Non-pigmented ciliary epithelial cell (primary cell): ENCODE measurements at regions not wholly inside any gene's neighbourhood (a gene's known extent, or its start where the extent isn't known, plus 50 kb on each side); places are given as distances from the start of the nearest gene placed in this dataset.
"Not testable (repeated sequence)": the region's sequence is repeated elsewhere in the genome, so short reads cannot be mapped to it uniquely, and the experiment has no call there.

Experiments
- DNase-seq: peaks from one replicate; pipeline ENCODE4 v3.0.0-alpha.2; 2010; ENCODE audit warnings: low read depth

DNA sequence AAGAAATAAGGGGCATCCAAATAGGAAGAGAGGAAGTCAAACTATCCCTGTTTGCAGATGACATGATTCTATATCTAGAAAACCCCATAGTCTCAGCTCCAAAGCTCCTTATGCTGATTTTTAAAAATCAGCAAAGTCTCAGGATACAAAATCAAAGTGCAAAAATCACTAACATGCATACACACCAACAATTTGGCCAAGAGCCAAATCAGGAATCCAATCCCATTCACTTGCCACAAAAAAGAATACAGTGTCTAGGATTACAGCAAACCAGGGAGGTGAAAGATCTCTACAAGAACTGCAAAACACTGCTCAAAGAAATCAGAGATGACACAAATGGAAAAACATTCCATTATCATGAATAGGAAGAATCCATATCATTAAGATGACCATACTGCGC is 155.8 kb upstream of the ARHGAP42 start:
- DNase-seq = not testable (repeated sequence)

DNA sequence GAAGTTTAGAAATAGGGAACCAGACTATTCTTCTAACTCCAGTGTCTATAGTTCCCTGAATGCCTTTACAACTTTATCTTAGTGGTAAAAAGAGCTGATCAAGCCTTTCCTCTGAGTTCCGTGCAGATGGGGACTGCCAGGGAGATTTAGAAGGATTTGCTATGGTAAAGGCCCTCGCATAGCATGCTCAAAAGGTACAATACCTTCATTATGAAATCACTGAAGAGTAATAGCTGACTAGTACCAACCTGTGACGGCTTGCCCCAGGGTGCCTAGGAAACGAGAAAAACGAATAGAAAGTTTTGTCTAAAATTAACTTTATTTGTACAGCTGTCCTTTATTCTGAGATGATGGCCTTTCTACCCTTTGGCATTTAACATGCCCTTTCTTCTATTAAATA is 150.1 kb upstream of the ARHGAP42 start:
- no peak for DNase-seq

DNA sequence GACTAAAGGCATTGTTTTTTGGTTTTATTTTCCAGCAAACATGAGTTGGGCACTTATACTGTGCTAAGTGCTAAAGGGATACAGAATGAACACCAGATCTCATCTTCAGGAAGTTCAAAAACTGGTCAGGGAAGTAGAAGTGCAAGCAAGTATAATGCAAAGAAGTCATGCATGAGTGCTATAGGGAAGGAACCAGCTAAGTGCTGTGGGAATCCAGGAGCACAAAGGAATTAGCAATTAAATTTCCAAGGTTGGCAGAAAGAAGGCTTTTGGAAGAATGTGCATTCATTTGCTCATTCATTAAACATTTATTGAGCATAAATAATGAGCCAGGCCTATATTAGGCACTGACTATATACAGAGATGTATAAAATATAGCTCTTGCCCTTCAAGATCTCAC is 143.7 kb upstream of the ARHGAP42 start:
- no peak for DNase-seq

DNA sequence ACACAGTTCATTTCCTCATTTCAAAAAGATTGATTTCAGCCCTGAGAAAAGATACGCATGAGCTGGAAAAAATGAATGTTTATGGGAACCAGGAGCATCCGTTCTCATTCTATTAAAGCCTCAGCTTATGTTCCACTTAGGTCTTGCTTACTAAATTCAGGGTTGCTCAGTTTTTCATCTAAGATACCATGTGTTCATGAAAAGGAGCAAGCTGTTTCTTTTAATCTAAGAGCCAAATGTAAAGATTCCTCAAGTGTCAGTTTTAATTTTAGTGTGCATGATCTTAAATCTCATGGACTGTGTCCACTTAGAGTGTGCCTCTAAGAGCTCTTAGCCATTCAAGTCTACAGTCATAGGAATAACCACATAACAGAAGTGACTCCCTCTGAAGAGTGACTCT is 141.5 kb upstream of the ARHGAP42 start:
- no peak for DNase-seq

DNA sequence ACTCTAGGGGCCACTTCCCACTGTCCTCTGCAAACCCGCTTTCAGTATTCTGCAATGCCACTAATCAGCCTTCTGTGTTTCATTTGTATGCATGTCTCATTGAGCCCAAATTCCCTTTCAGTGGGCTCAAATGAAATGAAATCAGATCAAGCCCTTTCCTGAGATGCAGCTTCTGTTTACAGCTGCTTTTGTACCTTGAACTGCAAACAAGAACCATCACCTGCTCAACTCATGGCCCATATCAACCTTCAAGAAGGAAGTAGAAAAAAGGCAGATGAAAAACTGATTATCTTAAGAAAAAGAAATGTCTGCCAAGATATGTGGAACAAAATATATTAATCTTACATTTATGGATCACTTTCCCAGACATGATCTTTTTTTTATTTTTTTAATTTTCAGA is 141.1 kb upstream of the ARHGAP42 start:
- no peak for DNase-seq

DNA sequence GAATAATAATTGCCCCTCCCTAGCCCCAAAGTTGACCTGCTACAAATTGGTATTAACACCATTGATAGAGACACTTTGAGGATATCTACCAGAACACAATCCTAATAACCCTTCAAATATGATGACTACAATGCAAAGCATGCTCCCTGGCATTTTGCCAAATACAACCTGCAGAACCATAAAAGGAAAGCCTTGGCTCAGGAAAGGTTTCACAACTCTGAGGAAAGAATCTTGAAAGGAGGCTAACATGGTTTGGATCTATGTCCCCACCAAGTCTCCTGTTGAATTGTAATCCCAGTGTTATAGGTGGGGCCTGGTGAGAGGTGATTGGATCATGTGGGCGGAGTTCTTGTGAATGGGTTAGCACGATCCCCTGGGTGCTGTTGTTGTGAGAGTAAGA is 140.4 kb upstream of the ARHGAP42 start:
- no peak for DNase-seq

DNA sequence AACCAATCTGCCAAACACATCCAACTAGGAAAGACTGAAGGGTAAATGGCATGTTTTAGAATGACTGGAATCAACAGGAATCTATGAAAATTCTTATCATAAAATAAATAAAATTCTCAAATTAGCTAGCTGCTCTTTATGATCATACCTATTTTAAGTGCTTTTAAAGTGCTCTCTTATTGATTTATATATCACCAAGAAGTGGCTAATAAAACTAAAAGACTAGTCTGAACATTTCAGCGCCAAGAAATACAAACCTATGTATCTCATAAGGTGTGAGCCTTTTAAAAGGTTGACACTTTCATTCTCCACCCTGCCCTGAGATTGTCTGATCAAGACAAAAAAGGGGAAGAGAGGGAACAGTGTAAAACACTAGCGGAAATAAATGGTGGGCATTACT is 136.8 kb upstream of the ARHGAP42 start:
- DNase-seq = no peak

DNA sequence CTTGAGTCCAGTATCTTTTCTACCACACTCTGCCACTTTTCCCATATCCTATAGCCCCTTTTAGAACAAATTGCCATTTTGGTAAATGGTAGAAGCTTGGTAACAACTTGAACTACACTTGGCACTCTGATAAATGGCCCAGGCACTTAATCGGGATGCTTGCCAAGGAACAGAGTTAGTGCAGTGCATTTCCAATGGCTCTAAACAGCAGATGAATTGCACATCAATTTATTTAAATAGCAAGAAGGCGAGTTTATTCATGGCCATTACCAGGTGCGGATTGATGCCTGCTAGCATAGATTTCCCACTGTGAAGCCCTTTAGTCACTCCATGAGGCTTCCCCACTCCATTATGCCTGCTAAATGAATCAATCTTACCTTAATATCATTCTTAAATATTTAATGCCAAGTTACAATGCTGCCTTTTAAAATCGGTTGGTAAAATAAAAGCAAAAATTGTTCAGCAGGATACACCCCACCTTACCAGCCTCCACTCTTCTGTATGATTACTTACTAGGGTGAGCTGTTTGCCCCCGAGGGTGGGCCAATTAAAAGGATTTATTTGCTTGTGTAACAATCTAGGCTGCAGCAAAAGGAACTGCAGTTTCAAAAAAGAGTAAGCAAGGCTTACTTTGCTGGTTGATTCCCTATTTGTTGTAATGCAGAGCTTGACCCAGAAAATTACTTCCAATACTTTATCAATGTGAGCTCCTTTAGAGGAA is 136.0 kb upstream of the ARHGAP42 start:
- no peak for DNase-seq

DNA sequence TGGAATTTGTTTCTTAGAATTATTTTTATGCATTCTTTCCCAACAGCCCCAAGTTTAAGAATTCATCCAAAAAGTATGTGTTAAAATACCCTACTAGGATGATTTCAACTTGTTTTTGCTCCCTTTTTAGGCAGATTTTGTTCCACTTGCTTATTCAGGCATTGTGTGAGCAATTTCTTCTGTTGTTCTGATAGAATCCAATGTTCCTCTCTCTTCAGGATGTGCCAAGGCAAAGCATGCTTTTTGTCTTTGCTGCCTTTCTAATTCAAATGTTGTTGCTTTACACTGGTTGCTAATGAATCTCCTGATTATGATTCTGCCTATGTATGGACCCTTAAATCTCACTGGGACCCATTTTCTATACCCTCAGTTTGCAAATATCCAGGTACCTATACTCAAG is 131.2 kb upstream of the ARHGAP42 start:
- DNase-seq = no peak

DNA sequence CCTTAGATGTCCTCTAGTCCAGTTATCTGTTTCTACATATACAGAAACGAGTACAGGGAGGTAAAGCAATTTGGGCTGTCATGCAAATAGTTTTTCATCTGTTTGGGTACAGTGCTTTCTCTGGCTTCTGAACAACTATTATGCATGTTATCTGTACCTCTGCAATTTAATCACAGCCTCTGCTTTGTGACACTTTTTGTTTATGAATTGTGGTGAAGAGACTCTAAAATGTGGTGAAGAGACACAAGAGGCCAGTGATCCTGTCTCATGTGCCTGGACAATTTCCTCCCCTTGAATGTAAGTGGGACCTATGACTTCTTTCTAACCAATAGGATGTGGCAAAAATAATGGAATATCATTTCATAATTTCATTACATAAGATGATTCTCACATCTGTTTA is 130.3 kb upstream of the ARHGAP42 start:
- DNase-seq = no peak

DNA sequence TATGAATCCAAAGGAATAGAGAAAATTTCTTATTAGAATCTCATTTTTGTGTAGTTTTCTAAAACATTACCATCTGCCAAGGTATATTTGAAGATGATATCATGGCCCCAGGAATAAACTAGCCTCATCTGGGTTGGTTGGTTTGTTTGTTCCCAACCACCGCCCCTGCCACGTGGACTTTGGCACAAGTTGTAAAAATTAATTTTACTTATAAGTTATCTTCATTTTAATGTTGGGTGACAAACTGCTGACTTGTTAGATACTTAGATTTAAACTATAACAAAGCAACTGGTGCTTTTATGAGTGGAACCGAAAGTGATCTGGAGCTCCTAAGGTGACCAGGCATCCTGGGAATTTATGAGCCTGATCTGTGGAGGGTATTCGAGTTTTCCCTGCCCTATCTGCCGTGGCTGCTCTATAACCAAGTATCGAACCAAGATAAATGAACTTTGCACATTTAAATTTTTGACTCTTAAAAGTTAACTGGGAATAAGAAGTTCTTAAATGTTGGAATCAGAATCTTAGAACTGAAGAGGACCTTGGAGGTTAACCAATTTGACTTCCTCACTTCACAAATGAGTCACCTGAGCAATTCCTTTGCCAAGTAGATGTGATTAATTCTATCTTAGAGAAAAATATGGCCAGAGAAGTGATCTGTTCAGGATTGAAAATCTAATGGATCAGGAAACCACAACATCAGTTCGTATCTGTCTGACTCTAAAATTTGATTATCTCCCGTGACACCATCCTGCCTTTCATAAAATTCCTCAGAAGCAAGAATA is 129.1 kb upstream of the ARHGAP42 start:
- no peak for DNase-seq

DNA sequence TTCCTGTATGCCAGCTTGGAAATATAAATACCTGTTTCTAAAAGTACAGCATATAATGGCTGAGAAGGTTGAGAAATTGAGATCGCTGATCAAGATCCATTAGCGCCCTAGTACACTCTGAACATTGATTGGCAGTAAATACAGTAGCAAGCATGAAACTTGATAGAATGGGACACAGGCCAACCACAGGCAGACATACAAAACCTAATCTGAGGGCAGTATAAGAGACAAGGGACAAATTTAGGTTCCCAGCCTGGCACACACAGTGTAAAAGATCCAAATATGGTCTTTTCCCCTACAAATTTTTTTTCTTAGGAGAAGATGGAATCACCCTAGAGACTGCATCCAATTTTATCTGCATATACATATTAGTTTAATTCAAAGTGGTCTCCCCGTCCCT is 126.5 kb upstream of the ARHGAP42 start:
- no peak for DNase-seq

DNA sequence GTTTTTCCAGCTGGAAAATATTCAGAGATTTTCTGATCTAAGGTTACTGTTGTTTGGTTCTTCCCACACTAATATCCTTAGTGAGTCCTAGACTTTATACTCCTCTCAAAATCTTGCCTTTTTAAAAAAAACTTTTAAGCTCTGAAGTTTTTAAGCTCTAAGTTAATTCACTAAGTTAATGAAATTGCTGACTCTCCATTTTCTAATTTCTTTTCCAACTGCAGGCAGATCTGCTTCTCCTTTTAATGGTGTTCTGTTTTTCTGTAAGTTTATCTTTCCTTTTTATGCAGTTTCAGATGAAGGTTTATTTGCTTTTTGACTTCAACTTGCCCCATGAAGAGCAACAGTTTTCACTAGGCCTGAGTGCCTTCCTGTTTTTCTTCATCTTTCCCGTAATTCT is 125.8 kb upstream of the ARHGAP42 start:
- DNase-seq = no peak

DNA sequence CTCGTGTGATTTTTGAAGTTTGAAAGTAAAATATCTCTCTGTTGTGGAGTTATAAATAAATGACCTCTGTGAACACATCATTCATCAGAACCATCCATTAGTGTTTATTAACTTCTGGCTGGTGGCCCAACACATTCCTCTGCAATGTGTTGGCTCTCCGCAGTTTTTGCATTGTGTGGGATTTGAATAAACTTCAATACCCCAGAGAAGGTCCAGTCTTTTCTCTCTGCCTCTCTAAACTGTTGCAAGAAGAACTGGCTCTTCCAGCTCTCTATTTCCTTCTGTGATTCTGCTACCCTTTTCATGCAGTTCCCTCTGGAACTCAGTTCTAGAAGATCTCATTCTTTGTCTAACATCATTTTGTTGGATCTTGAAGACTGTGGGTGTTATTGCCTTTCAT is 125.0 kb upstream of the ARHGAP42 start:
- DNase-seq = peak; percentile 72

DNA sequence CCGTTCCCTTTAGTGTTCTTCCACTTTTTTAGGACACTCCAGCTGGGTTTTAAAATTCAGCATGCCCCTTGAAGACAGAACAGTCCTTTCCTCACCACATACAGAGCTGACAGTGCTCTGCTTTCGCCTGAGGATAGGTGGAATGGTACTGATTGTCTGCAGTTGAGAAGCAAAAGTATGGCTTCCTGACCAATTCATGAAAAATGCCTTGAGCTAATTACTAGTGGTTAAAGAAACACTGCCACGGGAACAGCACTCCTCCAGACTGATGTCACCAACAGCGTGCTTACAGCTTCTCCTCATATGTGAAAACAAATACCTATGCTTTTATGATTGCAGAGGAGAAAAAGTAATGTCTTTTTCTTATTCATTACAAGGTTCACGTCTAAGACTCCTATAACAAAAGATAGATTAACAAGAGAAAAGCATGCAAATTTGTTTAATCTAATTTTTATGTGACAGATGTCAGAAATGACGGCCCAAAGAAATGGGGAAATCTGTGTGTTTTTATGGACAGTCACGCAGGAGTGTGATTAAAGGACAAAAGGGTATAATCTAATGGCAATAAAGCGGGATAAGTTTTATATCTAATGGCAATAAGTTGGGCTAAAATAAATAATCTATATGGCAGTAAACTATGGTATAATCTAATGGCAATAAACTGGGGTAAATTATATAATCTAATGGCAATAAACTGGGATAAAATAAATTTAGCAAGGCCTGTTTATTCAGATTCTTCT is 123.4 kb upstream of the ARHGAP42 start:
- DNase-seq = no peak

DNA sequence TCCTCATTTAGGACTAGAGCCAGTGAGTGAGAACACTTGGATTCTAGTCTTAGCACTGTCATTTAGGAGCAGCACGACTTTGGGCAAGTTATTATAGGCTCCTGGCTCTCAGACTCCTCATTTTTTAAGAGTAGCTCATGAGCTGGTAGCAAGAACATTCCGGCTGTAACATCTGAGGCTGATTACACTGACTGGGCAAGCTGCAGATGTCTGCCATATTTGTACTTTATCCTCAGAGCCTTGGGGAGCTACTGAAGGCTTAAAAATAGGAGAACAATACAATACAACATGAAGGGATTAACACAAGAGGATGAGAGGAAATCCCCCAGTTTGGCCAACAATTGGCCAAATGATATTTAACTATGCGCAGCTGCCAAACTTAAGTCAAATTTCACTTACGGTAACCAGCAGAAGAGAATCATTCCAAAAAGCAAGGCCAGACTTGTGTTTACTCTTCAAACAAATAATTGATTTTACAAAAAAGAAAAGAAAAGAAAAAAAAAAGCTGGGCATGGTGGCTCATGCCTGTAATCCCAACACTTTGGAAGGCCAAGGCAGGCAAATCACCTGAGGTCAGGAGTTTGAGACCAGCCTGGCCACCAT is 113.1 kb upstream of the ARHGAP42 start:
- no peak for DNase-seq

DNA sequence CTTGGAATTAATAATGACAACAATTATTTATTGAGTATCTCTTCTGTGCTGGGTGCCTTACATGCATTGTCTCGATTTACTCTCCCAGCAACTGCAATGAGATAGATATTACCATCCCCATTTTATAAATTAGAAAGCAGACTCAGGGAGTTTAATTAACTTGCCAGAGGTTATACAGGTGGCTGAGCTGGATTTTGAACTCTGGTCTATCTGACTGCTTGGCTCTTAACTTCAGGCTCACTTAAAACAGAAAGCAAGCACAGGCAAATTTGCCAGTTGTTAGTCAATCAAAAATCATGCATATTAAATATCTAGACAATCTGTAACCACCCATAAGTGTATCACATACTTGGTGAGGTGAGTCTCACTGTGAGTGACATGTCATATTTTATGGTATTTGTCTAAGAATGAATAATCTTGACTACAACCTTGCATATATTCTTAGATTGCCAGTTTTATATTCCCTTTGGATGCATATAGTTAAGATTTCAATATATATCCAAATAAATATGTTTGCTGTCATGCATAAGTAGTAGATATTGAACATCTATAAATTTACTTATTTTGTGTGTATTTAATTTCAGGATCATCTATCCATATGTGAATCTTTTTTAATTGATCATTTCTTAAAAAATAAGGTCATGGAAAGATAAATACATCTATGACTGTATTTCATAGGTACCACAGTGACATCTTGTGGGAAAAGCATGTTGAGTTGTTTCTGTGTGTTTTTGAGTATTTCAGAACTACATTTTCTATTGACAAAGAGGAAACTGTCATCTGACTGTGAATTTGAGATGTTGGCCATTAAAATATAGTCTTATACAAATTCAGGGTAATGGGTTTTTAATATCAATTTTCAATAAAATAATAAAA is 112.0 kb upstream of the ARHGAP42 start:
- DNase-seq = no peak

DNA sequence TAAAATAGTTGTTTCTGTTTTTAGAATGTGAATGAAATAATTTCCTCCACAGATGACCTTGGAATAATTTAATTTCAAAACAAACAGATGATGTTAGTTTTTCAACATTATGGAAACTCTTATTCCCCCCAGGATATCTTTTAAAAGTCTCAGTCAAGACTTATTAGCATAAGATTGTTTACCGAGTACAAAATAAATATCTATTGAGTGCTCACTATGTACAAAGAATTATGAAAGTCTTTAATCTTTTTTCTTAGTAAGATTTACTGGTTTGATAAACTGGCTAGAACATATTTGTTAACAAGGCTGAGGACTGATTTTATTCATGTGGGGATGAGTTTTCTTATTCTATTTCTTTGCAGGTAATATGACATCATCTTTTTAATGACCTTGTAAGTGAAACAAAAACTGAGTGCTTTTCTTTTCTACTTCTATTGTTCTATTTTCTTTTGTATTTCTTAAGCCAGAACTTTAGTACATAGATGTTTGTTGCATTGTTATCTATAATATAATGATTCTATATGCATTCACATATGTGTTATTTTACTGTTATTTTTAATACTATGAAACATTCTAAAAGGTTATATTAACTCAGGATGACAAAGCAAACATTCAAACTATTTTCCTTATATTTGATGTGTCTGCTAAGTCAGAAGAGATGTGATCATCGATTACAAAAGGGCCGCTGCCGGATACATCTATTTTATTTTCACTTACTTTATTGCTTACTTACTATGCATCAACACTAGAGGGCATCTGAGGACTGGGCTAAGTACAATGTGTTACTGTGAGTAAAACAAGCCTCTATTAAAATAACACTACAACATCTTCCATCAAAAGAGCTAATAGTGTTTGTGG is 111.0 kb upstream of the ARHGAP42 start:
- no peak for DNase-seq

DNA sequence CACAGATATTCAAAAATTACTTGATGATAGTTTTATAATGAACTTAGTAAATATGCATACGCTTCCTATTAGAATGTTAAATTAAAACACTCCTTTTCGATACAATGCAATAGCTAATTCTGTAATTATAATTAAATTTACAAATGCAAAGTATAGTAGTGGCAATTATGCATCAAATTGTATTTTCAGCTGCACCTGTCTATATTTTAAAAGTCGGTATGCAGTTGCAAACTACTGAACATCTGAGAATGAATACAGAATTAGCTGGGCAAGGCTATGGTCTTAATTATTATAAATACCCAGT is 110.4 kb upstream of the ARHGAP42 start:
- no peak for DNase-seq

DNA sequence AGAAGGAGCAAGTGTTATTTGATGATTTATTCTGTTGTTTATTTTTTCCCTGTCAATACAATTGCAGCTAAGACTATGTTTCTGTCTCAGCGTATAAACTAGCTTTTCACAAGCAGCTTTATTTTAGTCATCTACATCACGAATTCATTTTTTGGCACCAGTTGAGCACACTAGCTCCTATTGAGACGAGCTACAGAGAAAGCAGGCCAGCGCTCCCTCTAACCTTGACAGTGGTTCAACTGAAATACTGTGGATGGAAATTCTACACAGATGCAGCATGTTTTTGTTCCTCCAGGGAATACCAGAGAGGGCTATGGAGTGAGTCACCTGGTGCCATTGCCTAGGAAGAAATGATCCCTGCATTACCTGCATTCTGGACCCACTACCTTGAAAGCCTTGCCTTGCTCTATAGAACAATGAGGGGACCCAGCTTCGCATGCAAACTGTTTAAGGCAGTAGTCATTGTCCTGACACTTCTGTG is 108.2 kb upstream of the ARHGAP42 start:
- no peak for DNase-seq

DNA sequence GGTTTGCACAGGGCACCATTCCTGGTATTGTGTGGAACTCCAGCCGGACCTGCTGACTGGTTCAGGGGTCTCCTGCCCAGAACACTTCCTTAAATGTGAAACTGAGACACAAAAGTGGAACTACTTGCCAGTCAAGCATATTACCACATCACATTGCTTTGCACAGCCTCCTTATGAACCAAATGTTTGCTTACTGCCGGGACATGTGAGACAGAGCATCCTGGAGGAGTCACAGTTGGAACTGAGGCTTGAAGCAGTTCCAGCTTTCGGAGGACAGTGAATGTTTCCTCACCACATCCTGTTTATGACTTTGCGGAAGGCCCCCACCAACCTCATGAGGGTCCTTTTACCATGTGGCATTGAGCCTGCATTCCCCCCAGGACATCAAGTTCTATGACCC is 105.8 kb upstream of the ARHGAP42 start:
- no peak for DNase-seq
